Amniotic epithelial cell (primary cell): ENCODE measurements at regions not wholly inside any gene's neighbourhood (a gene's known extent, or its start where the extent isn't known, plus 50 kb on each side); places are given as distances from the start of the nearest gene placed in this dataset.
A peak's percentile ranks its signal among the peaks of the same experiment; 100 is the strongest.

Experiments used
- DNase-seq: peaks from one replicate; pipeline ENCODE4 v3.0.0-alpha.2; 2010; ENCODE audit warnings: low read depth

- no peak for DNase-seq
Measured at GRCh38 chr4:19512086-19512485, 739.6 kb upstream of the SLIT2 start.

GRCh38 chr4:19510993-19511392, 740.7 kb upstream of the SLIT2 start:
- DNase-seq = no peak

GRCh38 chr4:19508442-19508841, 743.3 kb upstream of the SLIT2 start:
- DNase-seq = no peak

GRCh38 chr4:19497705-19498104, 754.0 kb upstream of the SLIT2 start:
- peak; percentile 42 for DNase-seq

GRCh38 chr4:19496756-19497155, 754.9 kb upstream of the SLIT2 start:
- no peak for DNase-seq

- DNase-seq = peak; percentile 41
Measured at GRCh38 chr4:19494961-19495360, 756.7 kb upstream of the SLIT2 start.

GRCh38 chr4:19492606-19493005, 759.1 kb upstream of the SLIT2 start:
- DNase-seq = peak; percentile 74

GRCh38 chr4:19486400-19486799, 765.3 kb upstream of the SLIT2 start:
- DNase-seq = peak; percentile 19

- peak; percentile 50 for DNase-seq
Measured at GRCh38 chr4:19478791-19479190, 772.9 kb upstream of the SLIT2 start.

- peak; percentile 19 for DNase-seq
Measured at GRCh38 chr4:19473569-19473968, 778.1 kb upstream of the SLIT2 start.

GRCh38 chr4:19472666-19473065, 779.0 kb upstream of the SLIT2 start:
- no peak for DNase-seq

- DNase-seq = peak; percentile 14
Measured at GRCh38 chr4:19470001-19470400, 781.7 kb upstream of the SLIT2 start.

- DNase-seq = no peak
Measured at GRCh38 chr4:19462117-19462516, 789.6 kb upstream of the SLIT2 start.

GRCh38 chr4:19455850-19456602, 795.7 kb upstream of the SLIT2 start:
- no peak for DNase-seq

- DNase-seq = no peak
Measured at GRCh38 chr4:19455196-19455595, 796.5 kb upstream of the SLIT2 start.

GRCh38 chr4:19438233-19438632, 813.5 kb upstream of the SLIT2 start:
- peak; percentile 22 for DNase-seq

GRCh38 chr4:19437008-19437407, 814.7 kb upstream of the SLIT2 start:
- no peak for DNase-seq

- no peak for DNase-seq
Measured at GRCh38 chr4:19429684-19430083, 822.0 kb upstream of the SLIT2 start.

- no peak for DNase-seq
Measured at GRCh38 chr4:19425146-19425545, 826.6 kb upstream of the SLIT2 start.

- no peak for DNase-seq
Measured at GRCh38 chr4:19417256-19417655, 834.4 kb upstream of the SLIT2 start.

GRCh38 chr4:19416146-19416545, 835.6 kb upstream of the SLIT2 start:
- DNase-seq = no peak

- DNase-seq = no peak
Measured at GRCh38 chr4:19408490-19408889, 843.2 kb upstream of the SLIT2 start.

GRCh38 chr4:19406789-19407188, 844.9 kb upstream of the SLIT2 start:
- DNase-seq = no peak

GRCh38 chr4:19403786-19404370, 847.8 kb upstream of the SLIT2 start:
- DNase-seq = no peak
